PFSK-1 (cell line): ENCODE measurements at regions not wholly inside any gene's neighbourhood (a gene's known extent, or its start where the extent isn't known, plus 50 kb on each side); places are given as distances from the start of the nearest gene placed in this dataset.

Source experiments
- POLR2AphosphoS5 ChIP-seq: IDR thresholded peaks from 2 replicates; pipeline ENCODE4 v1.6.1; 2012; ENCODE audit warnings: low read depth, mild to moderate bottlenecking, control low read depth, low read length, moderate library complexity
- REST ChIP-seq, 2 experiments: IDR thresholded peaks; 2 replicates each; pipeline versions ENCODE4 v1.6.1 to v1.8.0; 2011 to 2012; ENCODE audit warnings: low read depth in 2 of 2, low read length in 2 of 2, control low read depth in 1 of 2, inconsistent platforms in 1 of 2, mild to moderate bottlenecking in 1 of 2, moderate library complexity in 1 of 2; ENCODE audit not compliant: insufficient read depth in 1 of 2
- SIN3A ChIP-seq: IDR thresholded peaks from 2 replicates; pipeline ENCODE4 v1.6.1; 2012; ENCODE audit warnings: mild to moderate bottlenecking, low read length, moderate library complexity, borderline replicate concordance; ENCODE audit not compliant: insufficient read depth
- TAF1 ChIP-seq: IDR thresholded peaks from 2 replicates; pipeline ENCODE4 v1.6.1; 2012; ENCODE audit warnings: low read length, control low read depth, borderline replicate concordance; ENCODE audit not compliant: insufficient read depth

GRCh38 chr12:114743289-114743688 is 59.3 kb upstream of the TBX3 start:
- TF ChIP-seq REST (IDR thresholded peaks at IDR 0.05; ENCODE audit: insufficient read depth in 1 of 2, low read depth in 2 of 2, low read length in 2 of 2) (no peak), POLR2AphosphoS5 (no peak), TAF1 (no peak), SIN3A (no peak)
